CD4-positive, alpha-beta T cell (primary cell): ENCODE measurements at regions not wholly inside any gene's neighbourhood (a gene's known extent, or its start where the extent isn't known, plus 50 kb on each side); places are given as distances from the start of the nearest gene placed in this dataset.

Source experiments
- ATAC-seq: fragments of 200-7000 bp; cut with Tn5 transposase; one replicate; pipeline ENCODE4 v1.10.0; 2022; ENCODE audit warnings: mild to moderate bottlenecking; ENCODE audit not compliant: poor library complexity
- CTCF ChIA-PET: fragments of 350-600 bp; sonication (Branson Sonifier 250); formaldehyde crosslinking; loops from one replicate; lab custom pipeline; 2021; ENCODE audit warnings: antibody characterized with exemption, inconsistent platforms; lab: Charles Lee
- POLR2A ChIA-PET: fragments of 350-600 bp; sonication (Branson Sonifier 250); formaldehyde crosslinking; loops from one replicate; lab custom pipeline; 2021; ENCODE audit warnings: antibody characterized with exemption, inconsistent platforms; lab: Charles Lee
- DNase-seq, 14 experiments: peaks; one replicate each; pipeline ENCODE4 v3.0.0-alpha.2; 2013 to 2020; ENCODE audit warnings: mixed read lengths in 2 of 14
- H3K27ac ChIP-seq, 2 donors: one replicate each; pipeline versions ENCODE4 v1.5.1 to v1.7.0; 2013; ENCODE audit warnings: low read length in 2 of 2, low read depth in 1 of 2, mild to moderate bottlenecking in 1 of 2
- H3K27me3 ChIP-seq, 2 experiments: 1 replicate in 1 of 2; 2 replicates in 1 of 2; pipeline versions ENCODE4 v1.6.1 to v1.7.0; 2013; ENCODE audit warnings: low read length in 2 of 2, control low read depth in 1 of 2, mild to moderate bottlenecking in 1 of 2, moderate library complexity in 1 of 2; ENCODE audit not compliant: insufficient read depth in 2 of 2, control insufficient read depth in 1 of 2
- H3K36me3 ChIP-seq: one replicate; pipeline ENCODE4 v1.6.1; 2013; ENCODE audit warnings: low read length, control low read depth; ENCODE audit not compliant: insufficient read depth
- H3K4me1 ChIP-seq: one replicate; pipeline ENCODE4 v1.6.1; 2013; ENCODE audit warnings: low read length, control low read depth; ENCODE audit not compliant: insufficient read depth
- H3K4me3 ChIP-seq: one replicate; pipeline ENCODE4 v1.5.1; 2013; ENCODE audit warnings: mild to moderate bottlenecking, low read length, moderate library complexity
- H3K9me3 ChIP-seq, 2 experiments: 1 replicate in 1 of 2; 2 replicates in 1 of 2; pipeline versions ENCODE4 v1.6.1 to v1.7.0; 2013; ENCODE audit warnings: low read length in 2 of 2, mild to moderate bottlenecking in 2 of 2, control low read depth in 1 of 2, moderate library complexity in 1 of 2; ENCODE audit not compliant: control insufficient read depth in 1 of 2, insufficient read depth in 1 of 2
- H3K27ac Mint-ChIP-seq: one replicate; pipeline ENCODE4 v1.8.0; 2020; ENCODE audit warnings: mixed read lengths
- H3K27me3 Mint-ChIP-seq: one replicate; pipeline ENCODE4 v1.8.0; 2021; ENCODE audit warnings: mixed read lengths
- H3K36me3 Mint-ChIP-seq: one replicate; pipeline ENCODE4 v1.8.0; 2021; ENCODE audit warnings: low read depth, mixed read lengths
- H3K4me1 Mint-ChIP-seq: one replicate; pipeline ENCODE4 v1.8.0; 2021; ENCODE audit warnings: low read depth, mixed read lengths
- H3K4me3 Mint-ChIP-seq: one replicate; pipeline ENCODE4 v1.8.0; 2020; ENCODE audit warnings: mild to moderate bottlenecking, mixed read lengths
- H3K9me3 Mint-ChIP-seq: one replicate; pipeline ENCODE4 v1.8.0; 2020; ENCODE audit warnings: mixed read lengths
- CTCF ChIP-seq: fragments of 200-600 bp; IDR thresholded peaks from one replicate; pipeline ENCODE4 v1.8.0; 2022; ENCODE audit warnings: antibody characterized with exemption, mild to moderate bottlenecking
- intact Hi-C, 2 experiments: fragments of 100-400 bp; cut with DNase I in 1 of 2; cut with micrococcal nuclease in 1 of 2; formaldehyde crosslinking; loops; one replicate each; pipeline versions ENCODE4 v1.15.1 to v1.9.0; 2023 to 2025; cut with DNase I, micrococcal nuclease

- ATAC-seq (no peak), DNase-seq (no peak)
- CTCF ChIA-PET, result no interaction called here
- no peak overlapping the region for H3K4me3 Mint-ChIP-seq
- no peaks in the 10 kb centered on the region for H3K9me3 Mint-ChIP-seq
- POLR2A ChIA-PET, result no interaction called here
- no peaks in the 10 kb centered on the region for H3K4me1 Mint-ChIP-seq
- intact Hi-C loops, result no loop called here
- TF ChIP-seq CTCF, result no peak
- no peak overlapping the region for H3K4me3 ChIP-seq
- H3K27ac ChIP-seq, result no peak overlapping the region
- H3K27me3 ChIP-seq, result no peaks in the 10 kb centered on the region
- peaks cover 15% of the 10 kb centered on the region for H3K27me3 Mint-ChIP-seq
- no peaks in the 10 kb centered on the region for H3K4me1 ChIP-seq
- no peak overlapping the region for H3K27ac Mint-ChIP-seq
- no peaks in the 10 kb centered on the region for H3K36me3 Mint-ChIP-seq
- H3K9me3 ChIP-seq, result no peaks in the 10 kb centered on the region
- H3K36me3 ChIP-seq, result no peaks in the 10 kb centered on the region
These were observed 374.6 kb upstream of the USP24 start for GRCh38 chr1:55589671-55590297.

DNA sequence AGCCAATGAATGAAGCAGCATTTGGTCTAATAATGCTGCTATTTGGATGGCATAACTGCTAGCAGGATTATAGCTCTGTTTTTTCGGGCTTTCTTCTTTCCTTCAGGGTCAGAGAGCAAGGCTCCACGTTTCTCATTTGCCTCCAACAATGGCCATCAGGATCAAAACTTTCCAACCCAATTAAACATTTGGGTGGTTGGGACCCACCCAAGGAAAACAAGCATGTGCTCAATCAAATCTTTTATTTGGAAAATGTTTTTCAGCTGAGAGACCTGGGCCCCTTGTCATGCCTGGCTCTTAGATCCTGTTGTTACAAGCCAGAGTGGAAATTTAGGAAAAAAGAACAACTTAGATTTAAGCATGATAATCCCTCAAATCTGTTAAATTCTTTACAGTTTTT lies 373.1 kb upstream of the USP24 start:
- Mint-ChIP-seq H3K4me3 (no peak overlapping the region), H3K36me3 (no peaks in the 10 kb centered on the region), H3K27ac (no peak overlapping the region), H3K27me3 (peaks cover 15% of the 10 kb centered on the region), H3K9me3 (no peaks in the 10 kb centered on the region), H3K4me1 (no peaks in the 10 kb centered on the region)
- Histone ChIP-seq H3K36me3 (no peaks in the 10 kb centered on the region), H3K4me1 (no peaks in the 10 kb centered on the region), H3K4me3 (no peak overlapping the region), H3K27ac (no peak overlapping the region), H3K9me3 (no peaks in the 10 kb centered on the region), H3K27me3 (no peaks in the 10 kb centered on the region)
- no peak for TF ChIP-seq CTCF
- ATAC-seq, result no peak
- POLR2A ChIA-PET, result no interaction called here
- DNase-seq, result no peak
- CTCF ChIA-PET, result no interaction called here
- intact Hi-C loops, result no loop called here

- no peaks in the 10 kb centered on the region for H3K27me3 ChIP-seq
- CTCF ChIA-PET, result no interaction called here
- H3K4me1 ChIP-seq, result no peaks in the 10 kb centered on the region
- H3K4me3 ChIP-seq, result no peak overlapping the region
- intact Hi-C loops, result no loop called here
- POLR2A ChIA-PET, result no interaction called here
- no peaks in the 10 kb centered on the region for H3K36me3 ChIP-seq
- no peak for TF ChIP-seq CTCF
- peaks cover 28% of the 10 kb centered on the region for H3K27me3 Mint-ChIP-seq
- H3K27ac Mint-ChIP-seq, result no peak overlapping the region
- H3K27ac ChIP-seq, result no peak overlapping the region
- H3K9me3 Mint-ChIP-seq, result no peaks in the 10 kb centered on the region
- no peak overlapping the region for H3K4me3 Mint-ChIP-seq
- no peak for ATAC-seq
- H3K4me1 Mint-ChIP-seq, result no peaks in the 10 kb centered on the region
- DNase-seq, result no peak
- H3K36me3 Mint-ChIP-seq, result no peaks in the 10 kb centered on the region
- no peaks in the 10 kb centered on the region for H3K9me3 ChIP-seq
These were observed 371.6 kb upstream of the USP24 start for GRCh38 chr1:55586771-55587170.
